Left renal cortex interstitium (tissue), 4 donors: ENCODE measurements at regions not wholly inside any gene's neighbourhood (a gene's known extent, or its start where the extent isn't known, plus 50 kb on each side); places are given as distances from the start of the nearest gene placed in this dataset.
A peak's percentile ranks its signal among the peaks of the same experiment; 100 is the strongest.
"Not testable (repeated sequence)": the region's sequence is repeated elsewhere in the genome, so short reads cannot be mapped to it uniquely, and the experiment has no call there.

Experiments used
- DNase-seq, 4 donors: peaks; one replicate each; pipeline ENCODE4 v3.0.0-alpha.2; 2013; ENCODE audit warnings: low read depth in 4 of 4, low spot score in 2 of 4, missing footprints in 1 of 4

DNA sequence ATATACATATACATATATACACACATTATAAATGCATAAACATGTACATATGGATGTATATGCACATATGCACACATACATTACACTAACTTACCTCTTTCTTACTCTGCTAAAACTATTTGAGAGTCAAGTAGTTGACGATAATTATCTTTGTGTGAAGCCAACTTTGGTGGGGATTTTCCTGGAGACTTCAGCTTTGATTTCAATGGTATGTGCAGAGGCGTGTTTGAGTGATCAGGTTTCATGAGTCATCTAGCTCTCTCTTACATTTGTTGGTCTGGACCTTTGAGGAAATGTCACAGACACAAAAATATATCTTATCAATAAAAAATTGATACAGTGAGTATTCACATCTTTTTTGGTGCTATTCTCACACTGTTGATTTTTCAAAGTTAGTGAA lies 769.1 kb upstream of the LUZP2 start:
- DNase-seq = no peak

DNA sequence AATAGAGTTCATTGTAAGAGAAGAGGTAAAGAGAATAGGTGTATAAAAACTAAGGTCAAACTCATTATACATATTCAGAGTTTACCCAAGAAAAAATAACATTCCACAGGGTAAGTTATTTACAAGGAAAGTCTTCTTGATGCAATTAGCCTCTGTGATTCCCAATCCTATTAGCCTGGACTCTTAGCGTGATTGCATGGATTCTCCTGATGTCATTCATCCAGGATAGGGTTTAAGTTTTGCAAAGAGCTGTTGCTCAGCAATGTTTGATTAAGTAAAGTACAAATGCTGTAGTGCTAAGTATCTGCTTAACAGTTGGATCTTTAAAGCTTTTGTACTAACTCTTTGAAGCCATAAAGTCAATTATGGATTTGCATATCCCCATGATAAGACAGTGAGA lies 767.8 kb upstream of the LUZP2 start:
- DNase-seq = no peak

DNA sequence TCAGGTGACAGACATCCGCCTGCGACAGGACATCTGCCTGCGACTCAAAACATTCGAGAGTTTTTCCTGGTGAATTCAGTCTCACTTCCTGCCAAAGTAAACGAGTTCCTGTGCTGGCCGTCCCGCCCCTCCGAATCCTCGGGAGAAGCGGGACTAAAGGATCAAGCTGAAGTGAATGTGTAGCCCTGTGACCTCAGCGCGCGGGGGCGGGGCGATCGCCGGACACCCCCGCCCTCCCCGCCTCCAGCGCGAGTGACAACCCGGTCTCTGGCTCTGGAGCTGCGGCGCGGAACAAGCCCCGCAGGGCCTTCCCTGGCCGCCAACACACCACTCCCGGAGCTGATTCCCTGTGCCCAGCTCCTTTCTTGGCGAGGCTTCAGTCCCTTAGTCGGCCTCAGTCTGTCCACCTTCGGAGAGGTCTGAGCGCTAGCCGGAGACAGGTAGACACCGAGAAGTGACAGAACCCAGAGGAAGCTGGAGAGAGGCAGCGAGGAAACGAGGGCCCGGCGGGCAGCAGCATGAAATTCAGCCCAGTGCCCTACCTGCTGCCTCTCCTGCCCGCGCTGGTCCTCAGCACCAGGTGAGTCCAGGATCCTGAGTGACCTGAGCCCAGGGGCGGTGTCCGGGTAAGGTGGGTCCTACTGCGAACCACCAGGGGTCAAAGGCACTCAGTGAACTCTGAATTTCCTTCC lies 766.4 kb upstream of the LUZP2 start:
- no peak for DNase-seq

DNA sequence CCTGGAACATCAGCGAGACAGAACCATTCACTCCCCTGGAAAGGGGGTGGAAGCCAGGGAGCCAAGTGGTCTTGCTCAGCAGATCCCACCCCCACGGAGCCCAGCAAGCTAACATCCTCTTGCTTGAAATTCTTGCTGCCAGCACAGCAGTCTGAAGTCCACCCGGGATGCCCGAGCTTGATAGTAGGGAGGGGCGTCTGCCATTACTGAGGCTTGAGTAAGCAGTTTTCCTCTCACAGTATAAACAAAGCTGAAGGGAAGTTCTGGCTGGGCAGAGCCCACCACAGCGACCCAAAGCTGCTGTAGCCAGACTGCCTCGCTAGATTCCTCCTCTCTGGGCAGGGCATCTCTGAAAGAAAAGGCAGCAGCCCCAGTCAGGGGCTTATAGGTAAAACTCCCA lies 764.8 kb upstream of the LUZP2 start:
- peak in 1 of 4 donors; percentile 4 for DNase-seq

DNA sequence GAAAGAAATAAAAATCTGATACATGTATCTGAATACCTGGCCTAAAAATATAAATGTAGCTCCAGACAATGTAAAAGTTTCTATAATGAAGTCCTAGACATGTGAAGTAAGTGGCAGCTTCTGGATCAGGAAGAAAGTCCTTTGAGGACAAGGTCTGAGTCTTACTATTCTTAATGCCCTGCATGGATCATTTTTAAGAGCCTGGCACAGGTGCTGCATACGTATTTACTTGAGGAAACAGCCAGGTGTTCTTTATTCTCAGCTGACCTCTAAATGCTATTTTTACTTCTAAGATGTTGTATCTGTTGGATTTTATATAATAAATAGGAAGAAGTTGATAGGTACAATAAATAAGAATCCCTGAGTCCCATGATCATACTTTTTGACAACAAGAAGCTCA lies 750.0 kb upstream of the LUZP2 start:
- no peak for DNase-seq

DNA sequence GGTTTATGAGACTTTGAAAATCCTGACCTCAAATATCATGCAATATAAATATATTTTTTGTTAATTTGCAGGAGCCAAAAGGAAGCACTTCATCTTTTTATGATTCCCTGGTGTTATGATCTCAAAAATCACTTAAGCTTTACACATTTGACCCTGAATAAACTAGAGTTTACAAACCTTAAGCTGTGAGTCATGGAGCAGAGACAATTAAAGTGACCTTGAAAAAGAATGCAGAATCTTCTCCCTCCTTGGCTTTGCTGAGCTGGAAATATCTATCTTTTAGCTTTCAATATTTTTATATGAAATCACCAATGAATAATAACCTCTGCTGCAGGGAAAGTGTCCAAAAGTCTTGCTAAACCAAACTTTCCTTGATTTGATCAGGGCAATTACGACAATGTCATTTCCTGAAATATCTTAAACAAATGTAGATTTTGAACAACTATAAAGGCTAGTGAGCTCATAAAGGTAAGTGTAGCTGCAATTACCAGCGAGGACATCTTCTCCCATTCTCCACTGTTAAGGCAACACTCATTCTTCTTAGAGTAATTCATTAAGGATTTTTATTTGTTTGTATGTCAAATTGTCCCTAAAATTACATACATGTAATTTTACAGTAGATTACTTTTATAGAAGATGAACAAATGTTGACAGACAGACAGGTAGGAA lies 747.0 kb upstream of the LUZP2 start:
- no peak for DNase-seq

DNA sequence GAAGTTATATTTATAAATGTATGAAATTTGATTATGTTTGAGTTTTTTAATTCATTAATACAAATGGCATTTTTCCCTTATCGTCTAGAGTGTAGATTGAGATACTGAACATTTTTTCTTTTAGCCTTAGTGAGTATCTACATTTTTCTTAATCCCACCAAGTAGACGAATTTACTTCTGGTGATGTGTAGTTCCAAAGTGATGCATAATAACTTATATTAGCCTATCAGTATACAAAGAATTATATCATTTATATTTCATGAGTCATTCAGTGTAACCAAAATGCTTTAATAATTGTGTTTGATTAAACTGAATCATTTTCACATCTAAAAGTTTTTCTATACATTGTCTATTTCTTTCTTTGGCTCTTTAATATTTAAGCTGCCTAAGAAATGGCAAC lies 745.6 kb upstream of the LUZP2 start:
- DNase-seq = no peak

DNA sequence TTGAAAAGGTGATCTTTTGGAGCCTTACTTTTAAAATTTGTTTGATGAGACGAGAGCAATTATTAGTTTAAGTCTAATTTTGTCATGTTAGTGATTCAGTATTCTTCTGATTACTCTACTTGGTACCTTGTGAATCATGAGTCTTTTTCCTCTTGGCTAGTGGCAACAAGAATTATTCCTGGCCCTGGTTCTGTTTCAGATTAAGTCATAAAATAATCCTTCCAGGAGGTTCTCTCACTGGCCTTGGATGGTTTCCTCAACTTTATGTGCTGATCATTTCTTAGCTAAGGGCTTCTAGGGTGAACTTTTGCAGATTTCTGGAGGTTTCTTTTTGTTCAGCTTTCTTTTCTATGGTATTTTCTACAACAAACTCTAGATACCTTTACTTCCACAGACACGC lies 741.8 kb upstream of the LUZP2 start:
- DNase-seq = no peak

DNA sequence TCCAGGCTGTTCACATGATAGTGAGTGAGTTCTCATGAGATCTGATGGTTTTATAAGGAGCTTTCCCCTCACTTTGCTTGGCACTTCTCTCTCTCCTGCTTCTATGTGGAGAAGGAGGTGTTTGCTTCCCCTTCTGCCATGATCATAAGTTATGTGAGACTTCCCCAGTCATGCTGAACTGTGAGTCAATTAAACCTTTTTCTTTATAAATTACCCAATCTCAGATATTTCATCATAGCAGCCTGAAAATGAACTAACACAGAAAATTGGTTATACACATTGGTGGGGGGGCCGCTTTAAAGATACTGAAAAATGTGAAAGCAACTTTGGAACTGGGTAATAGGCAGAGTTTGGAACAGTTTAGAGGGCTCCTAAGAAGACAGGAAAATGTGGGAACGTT lies 741.1 kb upstream of the LUZP2 start:
- DNase-seq = no peak

DNA sequence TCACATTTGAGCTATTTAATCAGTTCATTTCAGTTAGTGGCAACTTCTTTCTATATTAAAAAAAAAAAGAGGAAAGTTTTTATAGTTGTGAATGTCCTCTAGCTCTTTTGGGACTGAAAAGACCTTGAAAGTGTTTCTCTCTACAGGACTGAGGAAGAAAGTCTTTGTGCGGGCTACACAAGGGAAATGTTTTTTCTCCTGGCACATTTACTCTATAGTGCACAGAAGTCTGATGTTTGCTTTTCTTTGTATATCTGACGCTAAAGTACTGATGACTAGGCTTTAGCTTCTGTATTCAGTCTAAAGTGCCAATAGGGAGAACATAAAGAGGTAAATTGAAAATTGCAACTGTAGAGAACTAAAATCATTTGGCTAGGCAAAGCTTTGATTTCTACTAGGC lies 737.4 kb upstream of the LUZP2 start:
- DNase-seq = no peak

DNA sequence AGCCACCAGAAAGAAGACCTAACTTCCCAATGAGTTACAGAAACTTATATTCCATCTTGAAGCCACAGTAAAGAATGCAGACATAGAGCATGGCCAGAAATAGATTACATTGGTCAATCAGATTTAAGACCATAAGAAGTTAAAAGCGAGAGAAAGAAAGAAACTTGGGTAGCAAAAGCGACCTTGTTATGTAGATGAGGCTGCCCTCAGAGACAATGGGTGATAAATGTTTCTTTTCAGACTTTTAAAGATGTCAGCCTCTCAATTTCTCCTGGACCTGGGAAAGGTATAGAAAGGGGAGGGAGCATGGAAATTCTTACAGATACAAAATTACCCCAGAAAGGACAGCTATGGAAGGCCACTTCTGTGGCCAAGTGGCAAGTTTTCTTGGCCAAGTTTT lies 732.6 kb upstream of the LUZP2 start:
- no peak for DNase-seq

DNA sequence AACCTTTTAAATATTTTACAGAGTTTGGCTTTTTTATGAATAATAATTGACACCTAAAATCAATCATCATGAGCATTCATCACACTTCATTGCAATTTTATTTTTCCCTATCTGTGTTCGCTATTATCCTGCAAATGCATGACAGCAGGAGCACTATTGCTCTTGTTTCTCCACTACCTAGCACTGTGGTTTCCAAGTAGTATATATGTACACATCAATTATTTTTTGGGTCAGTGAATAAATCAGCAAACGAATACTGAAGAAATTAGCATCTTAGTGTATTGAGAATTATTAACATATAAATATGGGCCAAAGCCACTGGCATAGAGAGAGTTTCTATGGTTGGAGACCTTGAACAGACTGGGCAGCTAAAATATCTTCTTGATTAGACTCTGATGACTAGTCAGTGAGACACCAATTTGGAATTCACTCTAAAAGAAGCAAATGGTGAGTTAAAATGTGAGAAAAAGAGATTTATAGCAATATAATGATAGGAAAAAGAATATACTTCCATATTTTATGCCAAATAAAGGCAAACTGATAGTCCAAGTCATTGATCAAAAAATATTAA lies 731.1 kb upstream of the LUZP2 start:
- no peak for DNase-seq

DNA sequence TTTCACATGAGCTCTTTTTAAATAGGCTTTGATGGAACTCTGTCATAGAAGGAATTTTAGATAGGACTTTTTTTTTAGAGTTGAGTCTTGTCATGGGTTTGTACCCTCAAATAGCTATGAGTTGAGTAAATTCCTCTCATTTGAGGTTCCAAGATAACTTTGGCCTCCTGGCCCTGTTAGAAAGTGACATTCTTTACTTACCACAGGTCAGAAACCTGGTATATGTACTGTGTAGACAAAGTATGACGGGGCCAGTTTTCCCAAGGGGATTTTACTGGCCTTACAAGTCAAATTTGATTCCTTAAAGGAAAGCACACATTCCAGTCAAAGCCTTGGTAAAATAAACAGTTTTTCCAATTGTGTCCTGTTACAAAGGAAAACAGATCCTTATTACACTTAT lies 729.3 kb upstream of the LUZP2 start:
- no peak for DNase-seq

DNA sequence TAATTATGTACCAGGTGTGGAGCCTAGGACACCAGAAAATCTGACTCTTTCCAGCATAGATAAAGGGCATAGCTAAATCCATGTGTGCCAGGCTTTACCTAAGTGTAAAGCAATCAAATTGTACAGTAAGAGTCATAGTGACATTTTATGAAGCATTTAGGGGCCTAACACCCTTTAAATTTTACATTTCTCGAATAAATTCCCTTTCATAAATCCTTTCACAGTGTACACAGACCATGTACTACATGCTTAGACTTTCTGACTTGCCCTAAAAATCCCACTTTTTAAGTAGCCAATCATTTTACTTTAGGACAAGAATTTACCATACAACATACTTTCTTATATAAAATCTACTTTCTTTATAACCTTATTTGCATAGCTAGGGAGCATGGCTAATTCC lies 727.6 kb upstream of the LUZP2 start:
- no peak for DNase-seq

DNA sequence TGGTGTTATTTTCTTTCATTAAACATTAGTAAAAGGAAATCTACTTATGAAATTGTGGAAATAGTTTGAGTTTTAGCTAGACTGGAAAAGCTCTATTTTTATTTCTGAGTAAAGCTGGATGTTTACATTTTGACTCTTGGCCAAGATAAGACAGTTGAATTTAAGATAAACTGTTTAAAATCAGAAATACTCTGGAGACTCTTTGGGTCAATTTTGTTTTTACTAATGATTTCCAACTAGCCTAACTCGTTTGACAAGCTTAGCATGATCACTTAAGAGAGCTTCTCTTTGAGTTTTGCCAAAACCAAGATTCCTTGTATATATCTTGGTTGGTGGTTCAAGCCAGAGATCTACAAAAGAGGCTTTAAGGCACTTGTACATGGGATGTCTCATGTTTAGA lies 724.8 kb upstream of the LUZP2 start:
- no peak for DNase-seq

DNA sequence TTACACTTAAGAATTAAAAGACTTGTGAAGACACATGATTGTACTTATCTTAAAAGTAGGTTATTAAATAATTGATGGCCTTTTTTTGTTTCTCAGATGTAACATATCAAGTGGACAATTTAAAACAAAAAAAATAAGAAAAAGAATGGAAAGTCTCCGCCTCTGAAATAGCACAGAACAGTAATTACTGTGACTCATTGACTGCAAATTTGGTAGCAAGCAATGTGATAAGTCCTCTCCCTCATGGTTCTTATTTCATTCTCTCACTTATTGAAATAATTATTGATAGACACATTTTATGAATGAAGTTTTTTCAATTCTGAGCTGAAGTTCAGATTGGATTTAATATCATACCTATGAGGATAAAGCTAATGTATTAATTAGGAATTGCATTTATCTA lies 717.9 kb upstream of the LUZP2 start:
- DNase-seq = no peak

DNA sequence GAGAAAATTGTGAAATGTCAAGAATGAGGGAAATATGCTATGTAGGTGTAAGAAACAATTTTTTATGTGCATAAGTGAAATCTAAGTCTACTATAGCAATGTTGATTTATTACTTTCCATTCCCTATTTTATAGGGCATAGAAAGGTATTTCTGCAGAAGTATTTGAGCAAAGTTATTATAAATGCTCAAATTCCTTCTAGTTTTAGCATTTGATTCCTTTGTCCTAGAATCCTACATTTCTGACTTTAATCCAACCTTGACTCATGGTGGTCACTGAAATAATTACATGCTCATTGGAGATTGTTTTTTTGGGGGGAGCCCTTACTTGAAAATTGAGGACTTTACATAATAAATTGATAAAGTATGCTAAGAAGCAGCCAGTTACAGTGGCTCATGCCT lies 716.6 kb upstream of the LUZP2 start:
- DNase-seq = no peak

DNA sequence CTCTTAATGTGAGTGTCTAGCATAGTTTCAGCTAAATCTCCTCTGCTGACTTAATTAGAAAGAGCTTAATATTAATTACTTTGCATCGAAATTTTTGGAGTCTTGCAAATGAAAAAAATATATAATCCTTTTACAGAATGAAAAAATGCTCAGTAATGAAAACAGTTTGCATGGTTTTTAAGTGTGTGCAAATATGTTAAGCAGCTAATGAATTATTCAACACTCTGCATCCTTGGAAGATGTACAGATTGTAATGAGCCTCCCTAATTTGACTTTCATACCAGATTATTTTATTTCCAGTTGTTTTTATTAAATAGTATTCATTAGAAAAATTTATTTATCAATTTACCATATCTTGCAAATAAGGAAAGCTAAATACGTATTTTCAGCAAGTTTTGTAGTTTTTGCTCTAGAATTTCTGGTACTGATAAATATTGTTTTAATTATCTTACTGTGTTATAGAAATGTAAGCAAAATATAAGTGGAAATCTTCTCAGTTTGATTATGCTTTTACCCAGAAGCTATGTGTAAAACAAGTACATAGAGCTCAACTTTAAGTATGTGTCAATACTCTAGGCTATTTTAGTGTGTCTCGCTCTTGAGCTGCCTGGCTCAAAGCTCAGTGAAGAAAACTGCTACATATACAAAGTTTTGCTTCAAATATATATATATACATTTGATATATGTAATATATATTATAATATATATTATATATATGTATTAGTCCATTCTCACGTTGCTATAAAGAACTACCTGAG lies 714.9 kb upstream of the LUZP2 start:
- no peak for DNase-seq

DNA sequence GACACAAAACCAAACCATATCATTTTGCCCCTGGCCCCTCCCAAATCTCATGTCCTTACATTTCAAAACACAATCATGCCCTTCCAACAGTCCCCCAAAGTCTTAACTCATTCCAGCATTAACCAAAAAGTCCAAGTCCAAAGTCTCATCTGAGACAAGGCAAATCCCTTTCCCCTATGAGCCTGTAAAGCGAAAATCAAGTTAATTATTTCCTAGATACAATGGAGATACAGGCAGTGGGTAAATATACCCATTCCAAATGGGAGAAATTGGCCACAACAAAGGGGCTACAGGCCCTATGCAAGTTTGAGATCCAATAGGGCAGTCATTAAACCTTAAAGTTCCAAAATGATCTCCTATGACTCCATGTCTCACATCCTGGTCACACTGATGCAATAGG lies 709.9 kb upstream of the LUZP2 start:
- DNase-seq = not testable (repeated sequence)

DNA sequence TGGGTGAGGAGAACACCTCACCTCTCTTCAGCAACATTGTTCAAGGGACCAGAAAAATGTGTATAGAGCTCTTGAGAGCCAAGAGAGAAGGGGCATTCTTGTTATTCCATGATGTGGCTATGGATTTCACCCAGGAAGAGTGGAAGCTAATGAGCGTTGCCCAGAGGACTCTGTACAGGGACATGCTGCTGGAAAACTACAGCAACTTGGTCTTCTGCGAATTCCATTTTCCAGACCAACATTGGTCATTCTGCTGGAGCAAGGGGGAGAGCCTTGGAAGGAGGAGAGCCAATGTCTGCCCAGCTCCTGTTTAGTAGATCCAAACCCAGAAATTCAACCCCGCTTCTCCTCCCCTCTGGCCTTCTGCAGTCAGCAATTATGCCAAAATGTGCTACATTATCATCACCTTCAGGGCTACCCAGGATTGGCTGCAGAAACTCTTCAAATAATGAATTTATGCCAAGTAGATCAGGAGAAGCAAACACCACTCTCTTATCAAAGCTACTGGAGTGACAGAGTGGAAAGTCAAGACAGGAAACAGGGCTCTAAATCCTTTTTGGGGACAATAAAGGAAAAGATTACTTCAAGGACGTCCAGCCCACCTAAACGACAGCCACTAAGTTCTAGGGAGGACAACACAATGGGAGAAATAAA lies 707.5 kb upstream of the LUZP2 start:
- no peak for DNase-seq

DNA sequence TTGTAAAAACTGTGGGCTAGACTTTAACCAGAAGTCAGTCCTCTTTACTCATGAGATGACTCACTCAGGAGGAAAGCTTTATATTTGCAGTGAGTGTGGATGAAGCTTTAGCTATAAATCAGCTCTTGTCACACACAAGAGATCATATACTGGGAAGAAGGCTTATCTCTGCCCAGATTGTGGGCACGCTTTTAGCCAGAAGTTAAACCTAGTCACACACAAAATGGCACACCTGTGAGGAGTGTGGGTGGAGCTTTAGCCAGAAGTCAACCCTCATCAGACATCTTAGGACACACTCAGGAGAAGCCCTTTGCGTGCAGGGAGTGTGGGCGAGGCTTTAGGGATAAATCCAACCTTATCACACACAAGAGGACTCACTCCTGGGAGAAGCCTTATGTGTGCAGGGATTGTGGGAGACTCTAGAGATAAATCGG lies 706.9 kb upstream of the LUZP2 start:
- no peak for DNase-seq
